Upper lobe of left lung (tissue), 6 donors: ENCODE measurements at regions not wholly inside any gene's neighbourhood (a gene's known extent, or its start where the extent isn't known, plus 50 kb on each side); places are given as distances from the start of the nearest gene placed in this dataset.

ENCODE experiments used
- ATAC-seq, 2 donors: fragments of 200-7000 bp; cut with Tn5 transposase; one replicate each; pipeline ENCODE4 v1.9.1; 2022; ENCODE audit warnings: mild to moderate bottlenecking in 2 of 2, moderate library complexity in 2 of 2; ENCODE audit not compliant: low FRiP score in 2 of 2
- DNase-seq, 2 donors: peaks; one replicate each; pipeline ENCODE4 v3.0.0-alpha.2; 2019 to 2020
- H3K27ac ChIP-seq, 4 donors: fragments of 200-600 bp; sonication (generic); one replicate each; pipeline ENCODE4 v1.5.1; 2016 to 2019
- H3K27me3 ChIP-seq, 4 donors: fragments of 200-600 bp; sonication (generic); one replicate each; pipeline ENCODE4 v1.5.1; 2017 to 2019
- H3K36me3 ChIP-seq, 4 donors: fragments of 200-600 bp; sonication (generic); one replicate each; pipeline ENCODE4 v1.5.1; 2016 to 2019
- H3K4me1 ChIP-seq, 4 donors: fragments of 200-600 bp; sonication (generic); one replicate each; pipeline ENCODE4 v1.5.1; 2018 to 2019
- H3K4me3 ChIP-seq, 4 donors: fragments of 200-600 bp; sonication (generic); one replicate each; pipeline ENCODE4 v1.5.1; 2017 to 2019; ENCODE audit warnings: mild to moderate bottlenecking in 2 of 4, moderate library complexity in 1 of 4
- H3K9me3 ChIP-seq, 4 donors: fragments of 200-600 bp; sonication (generic); one replicate each; pipeline ENCODE4 v1.5.1; 2018 to 2019
- CTCF ChIP-seq, 6 experiments: fragments of 450-650 bp in 4 of 6; fragments of 200-600 bp in 2 of 6; sonication (generic) in 2 of 6; IDR thresholded peaks; one replicate each; pipeline ENCODE4 v1.5.1; 2016 to 2019; ENCODE audit warnings: antibody characterized with exemption in 6 of 6
- EP300 ChIP-seq, 4 donors: sonication (generic); formaldehyde crosslinking; IDR thresholded peaks; one replicate each; pipeline ENCODE4 v1.5.1; 2017; ENCODE audit warnings: antibody characterized with exemption in 4 of 4, control low read depth in 2 of 4
- POLR2A ChIP-seq, 4 donors: fragments of 450-650 bp; IDR thresholded peaks; one replicate each; pipeline ENCODE4 v1.5.1; 2016 to 2017; ENCODE audit warnings: antibody characterized with exemption in 4 of 4, mild to moderate bottlenecking in 2 of 4
- POLR2AphosphoS5 ChIP-seq, 2 donors: sonication (generic); formaldehyde crosslinking; IDR thresholded peaks; one replicate each; pipeline ENCODE4 v1.5.1; 2017; ENCODE audit warnings: antibody characterized with exemption in 2 of 2
- WGBS, 2 donors: methylation state at CpG; one replicate each; pipeline ENCODE4 v1.1.5; 2017 to 2018; 5-methylcytosine and 5-hydroxymethylcytosine counted together
- donor health status: DM: no; HTN: no; CAD: no; lungs with moderate emphysema.
- donor health status: DM: no; HTN: yes; CAD: no; lungs with severe emphysema.

- ATAC-seq (no peak), DNase-seq (no peak)
- WGBS, 2 donors, result 84% methylated on average over 4 of the region's 4 CpGs
- H3K4me3 ChIP-seq, result no peak overlapping the region
- H3K27me3 ChIP-seq, result no peaks in the 10 kb centered on the region
- no peaks in the 10 kb centered on the region for H3K4me1 ChIP-seq
- H3K9me3 ChIP-seq, result no peaks in the 10 kb centered on the region
- H3K27ac ChIP-seq, result no peak overlapping the region
- H3K36me3 ChIP-seq, result no peaks in the 10 kb centered on the region
- TF ChIP-seq CTCF (IDR thresholded peaks at IDR 0.05), result no peak
- no peak for TF ChIP-seq POLR2A (IDR thresholded peaks at IDR 0.05)
- TF ChIP-seq POLR2AphosphoS5 (IDR thresholded peaks at IDR 0.05), result no peak
- no peak for TF ChIP-seq EP300 (IDR thresholded peaks at IDR 0.05)
Observed at GRCh38 chr12:19055589-19055988, 73.9 kb upstream of the PLEKHA5 start.

- Histone ChIP-seq H3K36me3 (no peaks in the 10 kb centered on the region), H3K27me3 (no peaks in the 10 kb centered on the region), H3K4me3 (no peak overlapping the region), H3K27ac (no peak overlapping the region), H3K4me1 (no peaks in the 10 kb centered on the region), H3K9me3 (no peaks in the 10 kb centered on the region)
- ATAC-seq, result peak in 1 of 2 donors; percentile 17
- TF ChIP-seq EP300 (IDR thresholded peaks at IDR 0.05) (no peak), POLR2A (IDR thresholded peaks at IDR 0.05) (no peak), POLR2AphosphoS5 (IDR thresholded peaks at IDR 0.05) (no peak), CTCF (IDR thresholded peaks at IDR 0.05) (no peak)
- no peak for DNase-seq
- 60 to 64% methylated on average over 3 to 5 of the region's 5 CpGs for WGBS, 2 donors
Observed at GRCh38 chr12:19058235-19059021, 71.1 kb upstream of the PLEKHA5 start.

GRCh38 chr12:19064713-19065112 lies 64.8 kb upstream of the PLEKHA5 start:
- WGBS, 2 donors, result 37 to 55% methylated on average over 2 of the region's 2 CpGs
- TF ChIP-seq EP300 (IDR thresholded peaks at IDR 0.05) (no peak), POLR2AphosphoS5 (IDR thresholded peaks at IDR 0.05) (no peak), POLR2A (IDR thresholded peaks at IDR 0.05) (no peak)
- Histone ChIP-seq H3K9me3 (no peaks in the 10 kb centered on the region), H3K4me1 (no peaks in the 10 kb centered on the region), H3K27ac (no peak overlapping the region), H3K4me3 (no peak overlapping the region), H3K36me3 (no peaks in the 10 kb centered on the region), H3K27me3 (no peaks in the 10 kb centered on the region)
- ATAC-seq, result no peak
- no peak for DNase-seq

GRCh38 chr12:19065223-19065622 lies 64.3 kb upstream of the PLEKHA5 start:
- ATAC-seq (no peak), DNase-seq (no peak)
- Histone ChIP-seq H3K9me3 (no peaks in the 10 kb centered on the region), H3K4me1 (no peaks in the 10 kb centered on the region), H3K36me3 (no peaks in the 10 kb centered on the region), H3K27me3 (no peaks in the 10 kb centered on the region), H3K27ac (no peak overlapping the region), H3K4me3 (no peak overlapping the region)
- TF ChIP-seq EP300 (IDR thresholded peaks at IDR 0.05) (no peak), CTCF (IDR thresholded peaks at IDR 0.05) (no peak), POLR2A (IDR thresholded peaks at IDR 0.05) (no peak), POLR2AphosphoS5 (IDR thresholded peaks at IDR 0.05) (no peak)
- WGBS, 2 donors, result 73 to 80% methylated on average over 2 of the region's 2 CpGs

GRCh38 chr12:19065871-19066270 lies 63.7 kb upstream of the PLEKHA5 start:
- Histone ChIP-seq H3K27me3 (no peaks in the 10 kb centered on the region), H3K36me3 (no peaks in the 10 kb centered on the region), H3K4me3 (no peak overlapping the region), H3K27ac (no peak overlapping the region), H3K9me3 (no peaks in the 10 kb centered on the region), H3K4me1 (no peaks in the 10 kb centered on the region)
- TF ChIP-seq EP300 (IDR thresholded peaks at IDR 0.05) (no peak), CTCF (IDR thresholded peaks at IDR 0.05) (no peak), POLR2AphosphoS5 (IDR thresholded peaks at IDR 0.05) (no peak), POLR2A (IDR thresholded peaks at IDR 0.05) (no peak)
- WGBS, 2 donors, result 72 to 84% methylated on average over 1 of the region's 1 CpG
- ATAC-seq, result no peak
- DNase-seq, result no peak
